ENCODE measurements at regions not wholly inside any gene's neighbourhood (a gene's known extent, or its start where the extent isn't known, plus 50 kb on each side); places are given as distances from the start of the nearest gene placed in this dataset.

- DNase-seq (ENCODE audit: low read depth in 2 of 2), result no peak
Observed at GRCh38 chr9:14433351-14434157, 119.6 kb upstream of the NFIB start.

GRCh38 chr9:14432666-14433350 is 118.9 kb upstream of the NFIB start:
- DNase-seq (ENCODE audit: low read depth in 2 of 2), result no peak

DNA sequence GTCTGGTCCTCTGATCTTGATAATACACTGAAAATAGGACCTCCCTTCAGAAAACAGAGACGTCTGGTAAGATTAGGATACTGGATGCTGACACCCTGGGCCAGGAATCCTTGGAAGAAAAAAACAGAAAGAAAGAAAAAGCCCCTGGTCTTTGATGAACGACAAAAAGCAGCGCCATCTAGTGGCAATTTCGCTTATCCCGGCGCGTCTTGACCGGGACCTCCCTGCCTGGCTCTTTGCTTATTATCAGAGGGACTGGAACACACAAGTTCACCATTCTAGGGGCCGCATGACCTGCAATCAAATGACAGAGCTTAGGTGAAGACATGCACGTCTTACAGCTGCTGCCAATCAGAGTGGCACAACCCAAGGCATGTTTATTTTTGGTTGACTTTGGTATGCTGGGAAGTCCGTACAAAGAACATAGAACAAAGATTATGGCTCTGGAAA is 114.9 kb upstream of the NFIB start:
- peak; percentile 2 to 22 for DNase-seq (ENCODE audit: low read depth in 2 of 2)

DNA sequence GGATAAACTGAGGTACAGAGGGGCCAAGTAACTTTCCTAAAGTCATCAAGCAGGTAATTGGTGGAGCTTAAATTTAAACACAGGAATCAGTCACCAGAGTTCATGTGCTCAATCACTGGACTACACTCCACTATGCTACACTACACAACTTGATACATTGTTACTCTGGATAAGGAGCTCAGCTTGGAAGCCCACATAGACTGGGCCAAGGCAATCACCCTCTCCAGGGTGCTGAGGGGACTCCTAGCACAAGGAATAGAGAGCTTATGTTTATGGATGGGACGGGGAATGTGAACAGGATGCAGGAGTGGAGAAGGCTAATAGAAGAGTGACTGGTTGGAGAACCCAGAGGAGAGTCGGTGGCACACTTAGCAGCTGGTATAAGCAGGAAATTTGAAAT is 113.5 kb upstream of the NFIB start:
- DNase-seq (ENCODE audit: low read depth in 2 of 2), result no peak

- no peak for DNase-seq (ENCODE audit: low read depth in 2 of 2)
Observed at GRCh38 chr9:14424983-14425382, 111.0 kb upstream of the NFIB start.

DNA sequence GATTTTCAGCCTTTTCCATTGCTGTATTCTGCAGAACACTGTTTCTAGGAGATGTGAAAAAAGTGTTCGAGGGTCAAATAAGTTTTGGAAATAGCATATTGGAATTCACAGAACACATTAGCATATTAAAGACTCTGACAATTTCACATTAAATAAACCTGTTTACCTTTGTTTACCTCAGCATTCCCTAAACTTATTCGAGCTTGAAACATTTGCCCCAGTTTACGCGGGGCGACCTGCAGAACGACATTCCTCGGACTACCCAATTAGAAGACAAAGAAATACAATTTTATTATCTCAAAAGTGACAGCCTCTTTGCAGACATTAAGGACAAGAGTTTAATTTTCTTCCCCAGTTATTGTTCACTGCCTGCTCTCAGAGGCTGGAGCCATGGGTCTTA is 110.3 kb upstream of the NFIB start:
- DNase-seq (ENCODE audit: low read depth in 2 of 2), result no peak

DNA sequence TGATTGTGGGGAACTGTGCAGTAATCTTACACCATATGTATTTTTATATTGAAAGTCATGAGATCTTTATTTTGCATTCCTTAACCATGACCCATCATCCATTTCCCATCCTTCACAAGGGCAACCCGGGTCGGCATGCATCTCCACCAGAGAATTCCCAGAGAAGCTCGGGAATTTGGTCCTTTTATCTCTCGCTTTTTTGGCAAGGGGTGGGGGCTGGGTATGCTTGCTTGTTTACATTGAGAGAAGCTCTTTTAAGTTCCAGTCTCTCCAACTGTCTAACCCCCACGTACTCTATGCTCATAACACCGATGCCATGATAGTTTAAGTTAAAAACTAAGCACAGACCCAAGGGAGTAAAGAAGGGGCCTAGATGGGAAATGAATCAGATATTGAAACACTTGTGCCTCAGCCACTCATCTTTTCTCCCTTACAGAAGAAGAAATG is 109.9 kb upstream of the NFIB start:
- DNase-seq (ENCODE audit: low read depth in 2 of 2), result no peak

DNA sequence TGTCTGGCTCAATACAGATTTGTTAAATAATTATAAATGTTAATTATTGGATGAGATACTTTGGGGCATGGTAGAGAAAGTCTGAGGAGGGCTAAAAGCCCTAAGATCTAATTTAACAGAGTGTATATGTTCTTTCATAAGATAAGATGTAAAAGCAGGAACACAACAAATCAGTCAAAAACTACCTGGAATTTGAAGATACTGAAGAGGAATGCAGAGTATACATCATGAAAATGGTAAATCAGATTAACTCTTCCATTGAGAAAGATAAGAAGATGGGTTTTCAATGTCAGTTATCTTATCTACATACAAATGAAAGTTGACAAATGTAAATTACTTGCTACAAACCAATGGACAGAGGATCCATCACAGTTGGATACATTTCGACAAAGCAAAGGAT is 107.3 kb upstream of the NFIB start:
- no peak for DNase-seq (ENCODE audit: low read depth in 2 of 2)

DNA sequence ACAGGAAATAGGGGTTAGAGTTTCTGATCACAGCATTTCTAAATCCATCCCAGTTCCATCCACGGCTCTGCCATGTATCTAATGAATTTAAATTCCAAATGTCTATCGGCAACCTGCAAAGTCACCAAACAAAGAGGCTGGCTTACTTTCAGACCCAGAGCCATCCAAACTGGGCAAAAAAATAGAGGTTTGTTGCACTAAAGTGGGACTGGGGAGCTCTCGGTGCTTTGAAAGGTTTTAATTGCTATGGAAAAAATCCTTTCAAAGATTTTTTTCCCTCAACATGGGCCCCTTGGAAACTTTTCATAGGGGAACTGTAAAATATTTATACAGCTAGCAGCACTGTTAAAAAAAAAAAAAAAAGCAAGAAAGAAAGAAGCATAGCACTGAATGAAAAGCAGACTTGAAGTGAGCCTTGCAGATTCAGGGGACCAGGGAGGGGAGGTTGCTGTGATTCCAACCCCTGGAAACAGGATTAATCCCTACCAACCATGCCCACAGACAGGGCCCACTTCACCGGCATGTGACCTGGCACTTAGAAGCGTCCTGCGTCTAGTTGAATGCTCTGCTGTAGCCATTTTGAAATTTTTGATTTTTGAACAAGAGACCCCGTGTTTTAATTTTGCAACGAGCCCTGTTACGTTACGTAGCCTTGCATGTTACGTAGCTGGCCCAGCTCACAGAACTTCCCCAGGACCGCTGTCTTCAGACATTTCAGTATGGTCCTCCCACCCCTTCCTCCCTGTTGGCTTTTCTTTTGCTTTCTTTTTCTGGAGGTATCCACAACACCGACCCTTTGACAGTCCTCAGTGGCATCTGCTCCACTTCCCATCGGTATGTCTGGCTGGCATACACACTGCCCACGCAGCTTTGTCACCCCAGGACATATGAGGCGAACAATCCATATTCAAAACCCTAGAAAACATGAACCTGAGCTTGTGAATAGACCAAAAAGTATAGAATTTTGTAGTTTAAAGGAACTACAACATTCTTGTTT is 105.3 kb upstream of the NFIB start:
- DNase-seq (ENCODE audit: low read depth in 2 of 2), result no peak

GRCh38 chr9:14418301-14418940 is 104.5 kb upstream of the NFIB start:
- DNase-seq (ENCODE audit: low read depth in 2 of 2), result no peak

DNA sequence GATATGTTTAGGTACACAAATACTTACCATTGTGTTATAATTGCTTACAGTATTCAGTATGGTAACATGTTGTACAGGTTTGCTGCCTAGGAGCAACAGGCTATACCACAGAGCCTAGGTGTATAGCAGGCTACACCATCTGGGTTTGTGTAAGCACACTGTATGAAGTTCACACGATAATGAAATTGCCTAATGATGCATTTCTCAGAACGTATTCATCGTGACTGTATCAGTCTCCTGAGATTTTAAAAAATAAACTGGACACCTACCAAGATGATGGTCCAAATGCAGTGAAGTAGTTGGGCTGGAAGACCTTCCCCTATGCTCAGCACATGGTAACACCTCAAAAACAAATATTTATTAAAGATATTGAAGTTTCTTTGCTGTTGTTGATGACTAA is 103.3 kb upstream of the NFIB start:
- no peak for DNase-seq (ENCODE audit: low read depth in 2 of 2)

DNA sequence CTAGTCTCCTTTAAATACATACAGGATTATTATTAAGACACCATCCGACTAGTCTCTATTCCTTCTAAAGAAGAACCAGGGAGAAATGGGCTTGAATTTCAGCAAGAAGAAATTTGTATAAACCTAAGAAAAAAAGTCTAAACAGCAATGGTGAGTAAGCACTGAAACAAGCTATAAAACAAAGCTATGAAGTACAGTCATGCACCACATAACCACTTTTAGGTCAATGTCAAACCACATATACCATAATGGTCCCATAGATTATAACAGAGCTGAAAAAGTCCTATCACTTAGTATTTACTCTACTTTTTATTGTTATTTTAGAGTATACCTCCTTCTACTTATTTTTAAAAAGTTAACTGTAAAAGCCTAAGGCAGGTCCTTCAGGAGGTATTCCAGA is 102.0 kb upstream of the NFIB start:
- DNase-seq (ENCODE audit: low read depth in 2 of 2), result no peak

DNA sequence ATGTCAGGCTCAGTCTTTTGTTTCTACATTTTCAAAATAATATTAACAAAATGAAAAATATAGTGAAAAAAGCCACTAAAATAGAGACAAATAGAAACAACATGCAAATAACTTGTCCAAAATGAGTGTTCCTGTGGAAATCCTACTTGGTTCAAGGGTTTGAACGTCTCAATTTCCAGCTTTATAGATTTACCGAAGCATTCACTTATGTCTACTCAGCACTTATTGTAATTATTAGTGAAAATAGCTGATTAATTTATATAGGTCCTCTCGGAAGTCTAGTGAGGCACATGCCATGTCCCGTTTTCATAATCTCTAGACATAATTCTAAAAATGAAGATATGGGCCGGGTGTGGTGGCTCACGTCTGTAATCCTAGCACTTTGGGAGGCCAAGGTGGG is 99.9 kb upstream of the NFIB start:
- no peak for DNase-seq (ENCODE audit: low read depth in 2 of 2)

GRCh38 chr9:14412775-14413174 is 98.8 kb upstream of the NFIB start:
- DNase-seq (ENCODE audit: low read depth in 2 of 2), result no peak

GRCh38 chr9:14406463-14406862 is 92.5 kb upstream of the NFIB start:
- DNase-seq (ENCODE audit: low read depth in 2 of 2), result no peak

DNA sequence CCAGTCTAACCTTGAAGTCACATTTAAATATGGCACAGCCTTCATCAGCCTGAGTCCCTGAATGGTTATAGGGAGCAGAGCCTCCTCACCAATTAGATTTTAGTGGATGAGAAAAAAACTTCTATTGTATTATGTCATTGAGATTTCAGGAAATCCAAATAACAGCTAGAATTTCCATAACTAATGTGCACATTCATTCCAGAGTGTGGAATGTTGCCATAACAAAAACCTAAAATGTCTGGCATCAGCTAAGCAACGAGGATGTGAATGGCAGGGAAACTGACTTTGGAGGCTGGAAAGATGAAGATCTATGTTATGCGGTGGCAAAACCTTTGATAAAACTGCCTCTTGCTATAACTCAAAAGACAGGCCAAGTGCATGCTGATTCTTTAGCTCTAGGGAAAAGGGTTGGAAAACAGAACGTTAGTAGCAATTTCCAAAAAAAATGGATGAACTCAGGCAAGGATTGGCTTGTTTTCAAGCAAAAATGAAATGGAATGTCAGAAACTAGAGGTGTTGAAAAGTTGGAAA is 91.3 kb upstream of the NFIB start:
- no peak for DNase-seq (ENCODE audit: low read depth in 2 of 2)

DNA sequence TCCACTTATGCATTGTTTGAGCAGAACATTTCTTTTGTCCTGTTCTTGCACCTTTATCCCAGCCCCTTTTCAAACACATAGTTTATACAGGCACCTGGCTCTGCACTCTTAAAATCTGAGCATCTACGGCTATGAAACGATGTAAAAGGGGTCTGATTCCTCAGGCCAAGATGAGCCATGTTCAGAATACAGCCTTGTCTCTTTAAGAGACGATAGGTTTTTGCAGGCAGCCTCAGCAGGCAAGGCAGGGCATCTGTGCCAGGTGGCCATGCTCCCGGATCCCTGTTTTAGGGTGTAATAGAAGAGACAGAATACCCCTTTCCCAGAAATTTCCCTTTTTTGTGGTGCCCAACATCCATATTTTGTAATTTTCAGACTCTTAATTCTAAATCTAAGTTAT is 89.1 kb upstream of the NFIB start:
- no peak for DNase-seq (ENCODE audit: low read depth in 2 of 2)

GRCh38 chr9:14402583-14402982 is 88.6 kb upstream of the NFIB start:
- no peak for DNase-seq (ENCODE audit: low read depth in 2 of 2)

GRCh38 chr9:14401911-14402310 is 88.0 kb upstream of the NFIB start:
- no peak for DNase-seq (ENCODE audit: low read depth in 2 of 2)

DNA sequence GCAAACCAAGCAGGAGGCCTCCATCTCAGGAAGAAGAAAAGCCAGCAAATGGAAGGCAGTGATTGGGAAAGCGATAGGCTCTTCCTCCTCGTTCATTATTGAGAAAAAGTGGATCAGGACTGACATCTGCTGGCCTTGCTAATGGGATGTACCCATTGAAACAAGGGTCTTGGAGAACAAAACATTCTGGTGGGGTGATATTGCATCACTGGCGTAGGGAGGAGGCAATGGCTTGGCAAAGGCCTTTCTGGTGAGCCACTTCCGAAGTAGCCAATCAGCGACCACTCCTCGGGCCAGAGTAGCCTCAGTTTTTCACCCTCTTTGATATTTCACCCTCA is 86.7 kb upstream of the NFIB start:
- no peak for DNase-seq (ENCODE audit: low read depth in 2 of 2)

Data from stimulated activated CD4-positive, alpha-beta T cell treated with anti-CD3 and anti-CD28 coated beads, Interleukin-1b, Interleukin-23, amount 100 ng/mL, for 4 hours (primary cell).